Renal cortical epithelial cell (primary cell): ENCODE measurements at regions not wholly inside any gene's neighbourhood (a gene's known extent, or its start where the extent isn't known, plus 50 kb on each side); places are given as distances from the start of the nearest gene placed in this dataset.
A peak's percentile ranks its signal among the peaks of the same experiment; 100 is the strongest.

Experiments
- DNase-seq: peaks from one replicate; pipeline ENCODE4 v3.0.0-alpha.2; 2011; ENCODE audit warnings: low read depth

GRCh38 chr7:156069891-156070290 is 257.6 kb upstream of the SHH start:
- no peak for DNase-seq

GRCh38 chr7:156067156-156067555 is 254.9 kb upstream of the SHH start:
- no peak for DNase-seq

GRCh38 chr7:156065400-156065799 is 253.1 kb upstream of the SHH start:
- no peak for DNase-seq

- DNase-seq, result peak; percentile 85
Measured at GRCh38 chr7:156064971-156065386, 252.7 kb upstream of the SHH start.

GRCh38 chr7:156063241-156063810 is 251.1 kb upstream of the SHH start:
- DNase-seq, result no peak

- DNase-seq, result no peak
Measured at GRCh38 chr7:156062286-156062685, 250.0 kb upstream of the SHH start.

GRCh38 chr7:156061689-156062255 is 249.5 kb upstream of the SHH start:
- no peak for DNase-seq

GRCh38 chr7:156060925-156061324 is 248.7 kb upstream of the SHH start:
- DNase-seq, result no peak

GRCh38 chr7:156059369-156059768 is 247.1 kb upstream of the SHH start:
- no peak for DNase-seq

GRCh38 chr7:156058248-156058647 is 246.0 kb upstream of the SHH start:
- DNase-seq, result no peak

GRCh38 chr7:156056534-156056933 is 244.3 kb upstream of the SHH start:
- no peak for DNase-seq

GRCh38 chr7:156055206-156055822 is 243.1 kb upstream of the SHH start:
- peak; percentile 20 for DNase-seq

GRCh38 chr7:156051884-156052283 is 239.6 kb upstream of the SHH start:
- no peak for DNase-seq

GRCh38 chr7:156050636-156051569 is 238.6 kb upstream of the SHH start:
- DNase-seq, result no peak

GRCh38 chr7:156049366-156049765 is 237.1 kb upstream of the SHH start:
- DNase-seq, result no peak

GRCh38 chr7:156046031-156046560 is 233.8 kb upstream of the SHH start:
- DNase-seq, result no peak

GRCh38 chr7:156043416-156044178 is 231.3 kb upstream of the SHH start:
- no peak for DNase-seq

GRCh38 chr7:156041398-156041797 is 229.1 kb upstream of the SHH start:
- no peak for DNase-seq

- no peak for DNase-seq
Measured at GRCh38 chr7:156039971-156040677, 227.9 kb upstream of the SHH start.

- no peak for DNase-seq
Measured at GRCh38 chr7:156039194-156039593, 226.9 kb upstream of the SHH start.

- no peak for DNase-seq
Measured at GRCh38 chr7:156038345-156038744, 226.1 kb upstream of the SHH start.
